GM12878 (cell line): ENCODE measurements at regions not wholly inside any gene's neighbourhood (a gene's known extent, or its start where the extent isn't known, plus 50 kb on each side); places are given as distances from the start of the nearest gene placed in this dataset.

Experiments
- ATAC-seq: fragments of 200-7000 bp; cut with Tn5 transposase; 3 replicates; pipeline ENCODE4 v1.9.1; 2020; ENCODE audit warnings: mild to moderate bottlenecking, moderate library complexity
- BruUV-seq: library from RNA; stranded (reverse); fragments of 400-500 nt; replicated peaks from 2 replicates; lab custom pipeline; 2021; lab: Mats Ljungman, UMichigan
- CTCF ChIA-PET: fragments of 300-600 bp; sonication (Branson Sonifier 250); formaldehyde crosslinking; extraction: SDS; loops from one replicate; lab custom pipeline; 2021; ENCODE audit warnings: inconsistent platforms; lab: Yijun Ruan, JAX
- POLR2A ChIA-PET: fragments of 350-600 bp; formaldehyde crosslinking; extraction: SDS; loops from one replicate; lab custom pipeline; 2021; ENCODE audit warnings: inconsistent platforms; lab: Charles Lee
- RAD21 ChIA-PET: fragments of 300-600 bp; sonication (Branson Sonifier 250); formaldehyde crosslinking; loops from one replicate; lab custom pipeline; 2023; ENCODE audit warnings: antibody characterized with exemption; ENCODE audit not compliant: unreplicated experiment; lab: Charles Lee
- SMC1A ChIA-PET: fragments of 300-600 bp; sonication (Branson Sonifier 250); formaldehyde crosslinking; loops from one replicate; lab custom pipeline; 2023; ENCODE audit not compliant: unreplicated experiment, uncharacterized antibody; lab: Charles Lee
- DNase-seq: peaks from one replicate; pipeline ENCODE4 v3.0.0-alpha.2; 2011; ENCODE audit warnings: low read depth, low spot score
- FAIRE-seq: peaks from 3 replicates; lab custom pipeline; 2011; peaks lifted over from hg19 to GRCh38; lab: Jason Lieb, UNC
- H2AFZ ChIP-seq: 2 replicates; pipeline ENCODE4 v1.6.0; 2011; ENCODE audit warnings: low read depth, low read length, control low read depth; ENCODE audit not compliant: control insufficient read depth
- H3K27ac ChIP-seq: 2 replicates; pipeline ENCODE4 v1.5.1; 2011; ENCODE audit warnings: control low read depth; ENCODE audit not compliant: control insufficient read depth, insufficient read depth
- H3K27me3 ChIP-seq, 2 experiments: replicated peaks in 1 of 2; 2 replicates each; pipeline versions ENCODE4 v1.6.0 to v1.6.1; 2011; ENCODE audit warnings: low read length in 1 of 2; ENCODE audit not compliant: control insufficient read depth in 2 of 2, insufficient read depth in 2 of 2
- H3K36me3 ChIP-seq, 2 experiments: 2 replicates each; pipeline ENCODE4 v1.5.1; 2011; ENCODE audit warnings: low read length in 1 of 2; ENCODE audit not compliant: control insufficient read depth in 2 of 2, insufficient read depth in 2 of 2
- H3K4me1 ChIP-seq: 2 replicates; pipeline ENCODE4 v1.6.1; 2011; ENCODE audit warnings: mild to moderate bottlenecking, low read length, moderate library complexity, mixed read lengths; ENCODE audit not compliant: control insufficient read depth, insufficient read depth
- H3K4me2 ChIP-seq: 2 replicates; pipeline ENCODE4 v1.6.0; 2011; ENCODE audit warnings: control low read depth; ENCODE audit not compliant: control insufficient read depth, insufficient read depth
- H3K4me3 ChIP-seq: fragments of 200-600 bp; sonication (generic); 2 replicates; pipeline ENCODE4 v1.5.1; 2016
- H3K79me2 ChIP-seq: 2 replicates; pipeline ENCODE4 v1.6.0; 2011; ENCODE audit warnings: low read length; ENCODE audit not compliant: control insufficient read depth, insufficient read depth
- H3K9ac ChIP-seq: 2 replicates; pipeline ENCODE4 v1.8.0; 2011; ENCODE audit warnings: low read length, control low read depth, mixed read lengths; ENCODE audit not compliant: control insufficient read depth, insufficient read depth
- H3K9me3 ChIP-seq: replicated peaks from 3 replicates; pipeline ENCODE4 v1.5.1; 2011; ENCODE audit warnings: mild to moderate bottlenecking, low read length; ENCODE audit not compliant: control insufficient read depth, insufficient read depth
- H4K20me1 ChIP-seq: 2 replicates; pipeline ENCODE4 v1.6.0; 2011; ENCODE audit not compliant: control insufficient read depth, insufficient read depth
- FOXM1 ChIP-seq: IDR thresholded peaks from 2 replicates; pipeline ENCODE4 v1.6.1; 2012; ENCODE audit warnings: low read depth, mild to moderate bottlenecking, inconsistent platforms, low read length, moderate library complexity
- HDAC2 ChIP-seq: fragments of 200-600 bp; sonication (generic); IDR thresholded peaks from 2 replicates; pipeline ENCODE4 v1.6.1; 2017
- HDGF ChIP-seq: fragments of 450-650 bp; IDR thresholded peaks from 2 replicates; pipeline ENCODE4 v1.6.1; 2016; ENCODE audit warnings: antibody characterized with exemption
- IKZF2 ChIP-seq, 2 experiments: fragments of 450-650 bp; IDR thresholded peaks; 2 replicates each; pipeline ENCODE4 v1.6.1; 2017; ENCODE audit warnings: mild to moderate bottlenecking in 2 of 2, moderate library complexity in 2 of 2
- MEF2B ChIP-seq: fragments of 450-650 bp; IDR thresholded peaks from 2 replicates; pipeline ENCODE4 v1.6.1; 2018; ENCODE audit warnings: mild to moderate bottlenecking, moderate library complexity; ENCODE audit not compliant: partially characterized antibody, poor library complexity, severe bottlenecking
- MYC ChIP-seq: IDR thresholded peaks from 2 replicates; pipeline ENCODE4 v1.6.1; 2011; ENCODE audit warnings: mild to moderate bottlenecking, low read length, moderate library complexity, inconsistent platforms; ENCODE audit not compliant: insufficient read depth, insufficient replicate concordance, insufficient read length, severe bottlenecking
- NR2C2 ChIP-seq: IDR thresholded peaks from 2 replicates; pipeline ENCODE4 v1.6.1; 2011; ENCODE audit warnings: borderline replicate concordance, low read depth; ENCODE audit not compliant: control insufficient read depth, insufficient read length
- NR2F1 ChIP-seq: fragments of 450-650 bp; conservative IDR thresholded peaks from 2 replicates; pipeline ENCODE4 v1.6.1; 2017; ENCODE audit warnings: mild to moderate bottlenecking
- RFX5 ChIP-seq: IDR thresholded peaks from 2 replicates; pipeline ENCODE4 v1.6.1; 2011; ENCODE audit warnings: low read depth, low read length, improper control_type of control experiment
- RUNX3 ChIP-seq: IDR thresholded peaks from 2 replicates; pipeline ENCODE4 v1.6.1; 2012; ENCODE audit warnings: low read length, inconsistent platforms
- SMAD5 ChIP-seq: IDR thresholded peaks from 2 replicates; pipeline ENCODE4 v1.6.1; 2016; ENCODE audit warnings: antibody characterized with exemption, low read depth
- TARDBP ChIP-seq: IDR thresholded peaks from 2 replicates; pipeline ENCODE4 v1.6.1; 2016; ENCODE audit warnings: borderline replicate concordance
- ZNF274 ChIP-seq: IDR thresholded peaks from one replicate; pipeline ENCODE4 v1.8.0; 2011; ENCODE audit not compliant: insufficient read length, insufficient read depth
- WGBS: methylation state at CpG from one replicate; pipeline ENCODE4 v1.1.6; 2016; ENCODE audit warnings: low lambda C conversion rate; ENCODE audit not compliant: insufficient replicate concordance, insufficient coverage; ENCODE audit errors: missing lambda C conversion rate; 5-methylcytosine and 5-hydroxymethylcytosine counted together
- in situ Hi-C: fragments of 300-500 bp; cut with MboI; formaldehyde crosslinking; loops from 9 replicates; pipeline ENCODE4 v1.14.3; 2018; ENCODE audit warnings: mixed read lengths
- intact Hi-C: fragments of 100-400 bp; cut with micrococcal nuclease; formaldehyde crosslinking; loops from one replicate; pipeline ENCODE4 v1.14.2; 2022; ENCODE audit not compliant: unreplicated experiment
- TF ChIP-seq, protein P1 (sequence below): IDR thresholded peaks from 2 replicates; pipeline ENCODE4 v1.6.1; 2012; ENCODE audit warnings: mild to moderate bottlenecking, low read depth, low read length
- TF ChIP-seq, protein P2 (sequence below): IDR thresholded peaks from 2 replicates; pipeline ENCODE4 v1.6.1; 2011; ENCODE audit warnings: borderline replicate concordance, low read depth, mild to moderate bottlenecking, moderate library complexity, low read length; ENCODE audit not compliant: insufficient read depth, poor library complexity, severe bottlenecking

DNA sequence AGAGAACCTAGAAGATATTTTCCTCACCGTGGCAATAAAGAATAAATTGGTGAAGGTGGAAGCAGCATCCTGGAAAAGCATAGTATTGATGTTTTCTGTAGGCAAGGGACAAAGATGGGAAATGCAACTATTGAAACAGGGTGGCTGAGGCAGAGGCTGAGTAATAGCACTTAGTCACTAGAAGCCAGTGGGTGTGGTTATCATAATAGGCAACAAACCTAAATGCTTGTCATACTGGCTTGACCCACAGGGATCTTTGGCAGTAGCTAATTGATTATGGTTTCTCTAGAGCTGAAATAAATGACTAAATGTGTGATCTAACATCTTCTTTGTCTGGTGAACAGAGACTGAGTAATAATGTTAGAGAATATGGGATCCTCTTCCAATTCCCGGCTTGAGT lies 353.6 kb upstream of the RPS6KA3 start:
- Histone ChIP-seq H3K79me2 (no peaks in the 10 kb centered on the region), H2AFZ (no peak overlapping the region), H3K4me2 (no peak overlapping the region), H3K4me3 (no peak overlapping the region), H3K9ac (no peak overlapping the region), H3K9me3 (no peaks in the 10 kb centered on the region), H3K36me3 (no peaks in the 10 kb centered on the region), H3K27me3 (no peaks in the 10 kb centered on the region), H3K4me1 (no peaks in the 10 kb centered on the region), H3K27ac (no peak overlapping the region), H4K20me1 (no peaks in the 10 kb centered on the region)
- TF ChIP-seq MYC: no peak
- no peak for TF ChIP-seq ZNF274
- no peak for TF ChIP-seq FOXM1
- WGBS: 0% methylated on average over 2 of the region's 2 CpGs
- ChIA-PET RAD21 (no interaction called here), SMC1A (interaction anchor here (0.6 kb wide), 1 partner anchor 114 kb away, joined by 3 read pairs; no protein-coding TSS in a partner anchor), CTCF (no interaction called here), POLR2A (no interaction called here)
- DNase-seq: no peak
- FAIRE-seq: no peak
- intact Hi-C loops (no loop called here), in situ Hi-C loops (no loop called here)
- BruUV-seq: no TSS peak
- ATAC-seq: no peak

DNA sequence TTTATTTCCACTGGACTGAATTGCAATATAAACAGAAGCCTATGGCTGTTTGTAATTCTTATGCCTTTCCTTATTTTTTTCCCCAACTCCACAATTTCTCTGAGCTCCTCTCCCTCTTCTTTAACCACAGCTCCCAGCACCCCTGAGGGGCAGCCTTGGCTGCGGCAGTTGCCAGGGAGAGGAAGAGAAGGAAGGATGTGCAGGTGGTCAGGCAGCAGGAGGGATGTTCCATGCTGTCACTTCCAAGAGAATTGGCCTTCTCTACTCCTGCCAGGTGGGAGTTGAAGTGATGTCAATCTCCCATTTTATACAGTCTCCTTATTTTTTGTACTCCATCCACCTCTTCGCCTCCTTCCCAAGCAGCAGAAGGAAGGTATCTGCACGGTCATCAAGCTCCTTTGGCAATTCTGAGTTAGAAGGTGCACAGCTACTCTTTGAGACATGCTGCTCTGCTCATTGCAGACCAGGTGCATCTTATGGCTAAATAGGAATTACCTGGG lies 343.3 kb upstream of the RPS6KA3 start:
- no peak overlapping the region for H3K27ac ChIP-seq
- H3K4me2 ChIP-seq: no peak overlapping the region
- no peaks in the 10 kb centered on the region for H3K9me3 ChIP-seq
- ATAC-seq (no peak), DNase-seq (no peak), FAIRE-seq (no peak)
- H4K20me1 ChIP-seq: no peaks in the 10 kb centered on the region
- POLR2A ChIA-PET: no interaction called here
- BruUV-seq: no TSS peak
- no peaks in the 10 kb centered on the region for H3K79me2 ChIP-seq
- RAD21 ChIA-PET: no interaction called here
- no peak overlapping the region for H3K4me3 ChIP-seq
- H3K27me3 ChIP-seq: no peaks in the 10 kb centered on the region; a peak in 1 of 4 replicates
- H3K36me3 ChIP-seq: no peaks in the 10 kb centered on the region
- H2AFZ ChIP-seq: no peak overlapping the region
- SMC1A ChIA-PET: no interaction called here
- no peaks in the 10 kb centered on the region for H3K4me1 ChIP-seq
- WGBS: 16% methylated on average over 2 of the region's 3 CpGs
- H3K9ac ChIP-seq: no peak overlapping the region
- CTCF ChIA-PET: no interaction called here
- intact Hi-C loops: no loop called here
- in situ Hi-C loops: no loop called here
- TF ChIP-seq MEF2B: no peak
- no peak for TF ChIP-seq TARDBP
- no peak for TF ChIP-seq RFX5
- TF ChIP-seq RUNX3: no peak
- TF ChIP-seq HDGF: no peak
- TF ChIP-seq ZNF274: no peak
- TF ChIP-seq SMAD5: no peak
- TF ChIP-seq, protein P1, sequence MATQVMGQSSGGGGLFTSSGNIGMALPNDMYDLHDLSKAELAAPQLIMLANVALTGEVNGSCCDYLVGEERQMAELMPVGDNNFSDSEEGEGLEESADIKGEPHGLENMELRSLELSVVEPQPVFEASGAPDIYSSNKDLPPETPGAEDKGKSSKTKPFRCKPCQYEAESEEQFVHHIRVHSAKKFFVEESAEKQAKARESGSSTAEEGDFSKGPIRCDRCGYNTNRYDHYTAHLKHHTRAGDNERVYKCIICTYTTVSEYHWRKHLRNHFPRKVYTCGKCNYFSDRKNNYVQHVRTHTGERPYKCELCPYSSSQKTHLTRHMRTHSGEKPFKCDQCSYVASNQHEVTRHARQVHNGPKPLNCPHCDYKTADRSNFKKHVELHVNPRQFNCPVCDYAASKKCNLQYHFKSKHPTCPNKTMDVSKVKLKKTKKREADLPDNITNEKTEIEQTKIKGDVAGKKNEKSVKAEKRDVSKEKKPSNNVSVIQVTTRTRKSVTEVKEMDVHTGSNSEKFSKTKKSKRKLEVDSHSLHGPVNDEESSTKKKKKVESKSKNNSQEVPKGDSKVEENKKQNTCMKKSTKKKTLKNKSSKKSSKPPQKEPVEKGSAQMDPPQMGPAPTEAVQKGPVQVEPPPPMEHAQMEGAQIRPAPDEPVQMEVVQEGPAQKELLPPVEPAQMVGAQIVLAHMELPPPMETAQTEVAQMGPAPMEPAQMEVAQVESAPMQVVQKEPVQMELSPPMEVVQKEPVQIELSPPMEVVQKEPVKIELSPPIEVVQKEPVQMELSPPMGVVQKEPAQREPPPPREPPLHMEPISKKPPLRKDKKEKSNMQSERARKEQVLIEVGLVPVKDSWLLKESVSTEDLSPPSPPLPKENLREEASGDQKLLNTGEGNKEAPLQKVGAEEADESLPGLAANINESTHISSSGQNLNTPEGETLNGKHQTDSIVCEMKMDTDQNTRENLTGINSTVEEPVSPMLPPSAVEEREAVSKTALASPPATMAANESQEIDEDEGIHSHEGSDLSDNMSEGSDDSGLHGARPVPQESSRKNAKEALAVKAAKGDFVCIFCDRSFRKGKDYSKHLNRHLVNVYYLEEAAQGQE: no peak
- no peak for TF ChIP-seq HDAC2
- TF ChIP-seq NR2C2: no peak
- no peak for TF ChIP-seq IKZF2 (IDR thresholded peaks at IDR 0.05)
- TF ChIP-seq NR2F1: no peak
- TF ChIP-seq, protein P2, sequence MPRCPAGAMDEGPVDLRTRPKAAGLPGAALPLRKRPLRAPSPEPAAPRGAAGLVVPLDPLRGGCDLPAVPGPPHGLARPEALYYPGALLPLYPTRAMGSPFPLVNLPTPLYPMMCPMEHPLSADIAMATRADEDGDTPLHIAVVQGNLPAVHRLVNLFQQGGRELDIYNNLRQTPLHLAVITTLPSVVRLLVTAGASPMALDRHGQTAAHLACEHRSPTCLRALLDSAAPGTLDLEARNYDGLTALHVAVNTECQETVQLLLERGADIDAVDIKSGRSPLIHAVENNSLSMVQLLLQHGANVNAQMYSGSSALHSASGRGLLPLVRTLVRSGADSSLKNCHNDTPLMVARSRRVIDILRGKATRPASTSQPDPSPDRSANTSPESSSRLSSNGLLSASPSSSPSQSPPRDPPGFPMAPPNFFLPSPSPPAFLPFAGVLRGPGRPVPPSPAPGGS: no peak
